Adrenal gland (tissue), 5 donors: ENCODE measurements at regions not wholly inside any gene's neighbourhood (a gene's known extent, or its start where the extent isn't known, plus 50 kb on each side); places are given as distances from the start of the nearest gene placed in this dataset.

Source experiments
- POLR2A ChIP-seq, 2 donors: fragments of 450-650 bp; IDR thresholded peaks; one replicate each; pipeline ENCODE4 v1.6.1; 2017; ENCODE audit warnings: antibody characterized with exemption in 2 of 2, mild to moderate bottlenecking in 2 of 2, moderate library complexity in 1 of 2
- TF ChIP-seq, protein P1 (sequence below), 6 experiments: fragments of 450-650 bp in 4 of 6; fragments of 200-600 bp in 2 of 6; sonication (generic) in 1 of 6; IDR thresholded peaks; 1 replicate in 5 of 6; 2 replicates in 1 of 6; pipeline versions ENCODE4 v1.5.1 to v1.8.0; 2016 to 2021; ENCODE audit warnings: antibody characterized with exemption in 6 of 6, mild to moderate bottlenecking in 2 of 6, moderate library complexity in 1 of 6
- donor health status: DM: no; HTN: no; CAD: no.

DNA sequence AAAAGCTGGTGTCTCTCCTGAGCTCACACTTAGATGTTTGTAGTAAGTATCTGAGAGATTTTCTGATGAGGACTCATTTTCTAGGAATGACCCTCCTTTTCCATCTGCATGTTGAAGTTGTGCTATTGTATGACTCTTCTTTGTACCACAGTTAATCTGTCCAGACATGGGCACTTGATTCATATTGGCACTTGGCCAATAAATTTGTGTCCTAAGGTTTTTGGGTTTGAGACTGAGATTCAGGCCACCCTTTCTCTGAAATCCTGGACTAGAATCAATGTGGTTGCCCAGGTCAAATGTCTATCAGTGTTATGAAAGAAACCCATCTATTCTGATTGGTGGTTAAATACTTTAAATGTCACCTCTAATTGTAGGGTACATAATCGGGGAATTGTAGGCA lies 869.0 kb downstream of the SH3BGRL start:
- TF ChIP-seq, protein P1, sequence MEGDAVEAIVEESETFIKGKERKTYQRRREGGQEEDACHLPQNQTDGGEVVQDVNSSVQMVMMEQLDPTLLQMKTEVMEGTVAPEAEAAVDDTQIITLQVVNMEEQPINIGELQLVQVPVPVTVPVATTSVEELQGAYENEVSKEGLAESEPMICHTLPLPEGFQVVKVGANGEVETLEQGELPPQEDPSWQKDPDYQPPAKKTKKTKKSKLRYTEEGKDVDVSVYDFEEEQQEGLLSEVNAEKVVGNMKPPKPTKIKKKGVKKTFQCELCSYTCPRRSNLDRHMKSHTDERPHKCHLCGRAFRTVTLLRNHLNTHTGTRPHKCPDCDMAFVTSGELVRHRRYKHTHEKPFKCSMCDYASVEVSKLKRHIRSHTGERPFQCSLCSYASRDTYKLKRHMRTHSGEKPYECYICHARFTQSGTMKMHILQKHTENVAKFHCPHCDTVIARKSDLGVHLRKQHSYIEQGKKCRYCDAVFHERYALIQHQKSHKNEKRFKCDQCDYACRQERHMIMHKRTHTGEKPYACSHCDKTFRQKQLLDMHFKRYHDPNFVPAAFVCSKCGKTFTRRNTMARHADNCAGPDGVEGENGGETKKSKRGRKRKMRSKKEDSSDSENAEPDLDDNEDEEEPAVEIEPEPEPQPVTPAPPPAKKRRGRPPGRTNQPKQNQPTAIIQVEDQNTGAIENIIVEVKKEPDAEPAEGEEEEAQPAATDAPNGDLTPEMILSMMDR (IDR thresholded peaks at IDR 0.05): no peak
- TF ChIP-seq POLR2A (IDR thresholded peaks at IDR 0.05): no peak
